RCC 7860 (cell line): ENCODE measurements at regions not wholly inside any gene's neighbourhood (a gene's known extent, or its start where the extent isn't known, plus 50 kb on each side); places are given as distances from the start of the nearest gene placed in this dataset.

ENCODE experiments used
- DNase-seq: peaks from one replicate; pipeline ENCODE4 v3.0.0-alpha.2; 2015; ENCODE audit warnings: low spot score
- FAIRE-seq: peaks from 2 replicates; lab custom pipeline; 2012; peaks lifted over from hg19 to GRCh38; lab: Jason Lieb, UNC

- DNase-seq (peak; percentile 74), FAIRE-seq (peak; percentile 84)
Measured at GRCh38 chr14:52380294-52380693, 66.2 kb downstream of the PTGER2 start.
